Neural crest cell (in vitro differentiated cells): ENCODE measurements at regions not wholly inside any gene's neighbourhood (a gene's known extent, or its start where the extent isn't known, plus 50 kb on each side); places are given as distances from the start of the nearest gene placed in this dataset.

Experiments used
- DNase-seq: peaks from one replicate; pipeline ENCODE4 v3.0.0; 2021; ENCODE audit warnings: low read depth, mixed read lengths, low spot score
- H3K27ac Mint-ChIP-seq: one replicate; pipeline ENCODE4 v1.8.0; 2021; ENCODE audit warnings: mild to moderate bottlenecking, mixed read lengths; ENCODE audit not compliant: unreplicated experiment
- H3K27me3 Mint-ChIP-seq: 2 replicates; pipeline ENCODE4 v1.8.0; 2021; ENCODE audit warnings: low read depth, mild to moderate bottlenecking, mixed read lengths
- H3K36me3 Mint-ChIP-seq: 2 replicates; pipeline ENCODE4 v1.8.0; 2021; ENCODE audit warnings: low read depth, mild to moderate bottlenecking, mixed read lengths
- H3K4me1 Mint-ChIP-seq: 2 replicates; pipeline ENCODE4 v1.8.0; 2021; ENCODE audit warnings: mixed read lengths
- H3K4me3 Mint-ChIP-seq: one replicate; pipeline ENCODE4 v1.8.0; 2021; ENCODE audit warnings: mild to moderate bottlenecking, mixed read lengths
- H3K9me3 Mint-ChIP-seq: 2 replicates; pipeline ENCODE4 v1.8.0; 2021; ENCODE audit warnings: mixed read lengths
- CTCF ChIP-seq: fragments of 200-600 bp; sonication (generic); conservative IDR thresholded peaks from 2 replicates; pipeline ENCODE4 v1.5.0; 2021; ENCODE audit warnings: antibody characterized with exemption, mild to moderate bottlenecking

- Mint-ChIP-seq H3K9me3 (no peaks in the 10 kb centered on the region), H3K36me3 (no peaks in the 10 kb centered on the region), H3K4me3 (no peak overlapping the region), H3K27ac (no peak overlapping the region), H3K27me3 (no peaks in the 10 kb centered on the region), H3K4me1 (no peaks in the 10 kb centered on the region)
- no peak for DNase-seq
- no peak for TF ChIP-seq CTCF
These were observed 1082.0 kb downstream of the DSC3 start for GRCh38 chr18:29960539-29960938.

GRCh38 chr18:29930231-29930630 lies 1112.3 kb downstream of the DSC3 start:
- no peaks in the 10 kb centered on the region for H3K4me1 Mint-ChIP-seq

GRCh38 chr18:29928081-29928480 lies 1114.5 kb downstream of the DSC3 start:
- H3K4me3 Mint-ChIP-seq = no peak overlapping the region
- no peak for TF ChIP-seq CTCF
- no peaks in the 10 kb centered on the region for H3K36me3 Mint-ChIP-seq
- DNase-seq = no peak
- peaks cover 2% of the 10 kb centered on the region for H3K9me3 Mint-ChIP-seq
- H3K4me1 Mint-ChIP-seq = no peaks in the 10 kb centered on the region
- no peaks in the 10 kb centered on the region for H3K27me3 Mint-ChIP-seq
- no peak overlapping the region for H3K27ac Mint-ChIP-seq

More at GRCh38 chr18:29930231-29930630, 1112.3 kb downstream of the DSC3 start:
- TF ChIP-seq CTCF = no peak
- H3K27ac Mint-ChIP-seq = no peak overlapping the region
- no peak for DNase-seq
- H3K27me3 Mint-ChIP-seq = no peaks in the 10 kb centered on the region
- H3K9me3 Mint-ChIP-seq = no peaks in the 10 kb centered on the region
- H3K4me3 Mint-ChIP-seq = no peak overlapping the region
- no peaks in the 10 kb centered on the region for H3K36me3 Mint-ChIP-seq

- Mint-ChIP-seq H3K4me1 (no peaks in the 10 kb centered on the region), H3K36me3 (no peaks in the 10 kb centered on the region), H3K27ac (no peak overlapping the region), H3K4me3 (no peak overlapping the region), H3K9me3 (peaks cover 2% of the 10 kb centered on the region), H3K27me3 (no peaks in the 10 kb centered on the region)
- no peak for TF ChIP-seq CTCF
- DNase-seq = no peak
These were observed 1117.0 kb downstream of the DSC3 start for GRCh38 chr18:29925566-29925965.

- no peaks in the 10 kb centered on the region for H3K36me3 Mint-ChIP-seq
- no peak for TF ChIP-seq CTCF
- no peak for DNase-seq
- no peak overlapping the region for H3K4me3 Mint-ChIP-seq
- no peaks in the 10 kb centered on the region for H3K4me1 Mint-ChIP-seq
- no peaks in the 10 kb centered on the region for H3K27me3 Mint-ChIP-seq
- H3K27ac Mint-ChIP-seq = no peak overlapping the region
- no peaks in the 10 kb centered on the region for H3K9me3 Mint-ChIP-seq
These were observed 1130.2 kb downstream of the DSC3 start for GRCh38 chr18:29912351-29912750.

- Mint-ChIP-seq H3K27ac (no peak overlapping the region), H3K4me3 (no peak overlapping the region), H3K4me1 (no peaks in the 10 kb centered on the region), H3K27me3 (no peaks in the 10 kb centered on the region), H3K36me3 (no peaks in the 10 kb centered on the region), H3K9me3 (peaks cover 5% of the 10 kb centered on the region)
- peak; percentile 74 for TF ChIP-seq CTCF
- DNase-seq = no peak
These were observed 1149.5 kb downstream of the DSC3 start for GRCh38 chr18:29892960-29893558.
